K562 (cell line): ENCODE measurements at regions not wholly inside any gene's neighbourhood (a gene's known extent, or its start where the extent isn't known, plus 50 kb on each side); places are given as distances from the start of the nearest gene placed in this dataset.

Experiments
- ATAC-seq: fragments of 200-7000 bp; cut with Tn5 transposase; 3 replicates; pipeline ENCODE4 v1.9.1; 2020; ENCODE audit warnings: moderate library complexity
- BruUV-seq: library from RNA; stranded (reverse); fragments of 400-500 nt; replicated peaks from 2 replicates; lab custom pipeline; 2021; lab: Mats Ljungman, UMichigan
- CTCF ChIA-PET: fragments of 300-600 bp; formaldehyde crosslinking; extraction: SDS; loops from one replicate; lab custom pipeline; 2021; ENCODE audit warnings: low intra/inter-chr PET ratio; lab: Yijun Ruan, JAX
- POLR2A ChIA-PET: fragments of 300-600, 350-650 bp; sonication (Branson Sonifier 250); formaldehyde crosslinking; extraction: SDS; loops from one replicate; lab custom pipeline; 2021; ENCODE audit warnings: antibody characterized with exemption, inconsistent platforms; lab: Yijun Ruan, JAX
- DNase-seq, 4 experiments: peaks; one replicate each; pipeline versions ENCODE4 v3.0.0 to v3.0.0-alpha.2; 2011 to 2018; ENCODE audit warnings: low spot score in 3 of 4, mixed read lengths in 3 of 4; ENCODE audit errors: extremely low read depth in 1 of 4
- FAIRE-seq: peaks from 2 replicates; lab custom pipeline; 2011; peaks lifted over from hg19 to GRCh38; lab: Jason Lieb, UNC
- H2AFZ ChIP-seq: 2 replicates; pipeline ENCODE4 v1.6.0; 2011; ENCODE audit warnings: low read depth, low read length, control low read depth, inconsistent platforms
- H3K27ac ChIP-seq: fragments of 200-600 bp; 3 replicates; pipeline ENCODE4 v1.8.0; 2011; ENCODE audit warnings: low read depth, mild to moderate bottlenecking, control low read depth, inconsistent platforms, low read length, moderate library complexity, mixed read lengths; ENCODE audit errors: extremely low read depth
- H3K27me3 ChIP-seq, 2 experiments: fragments of 300-600 bp in 1 of 2; 2 replicates in 1 of 2; 3 replicates in 1 of 2; pipeline versions ENCODE4 v1.6.0 to v1.8.0; 2011; ENCODE audit warnings: inconsistent platforms in 2 of 2, low read length in 2 of 2, mild to moderate bottlenecking in 1 of 2, mixed read lengths in 1 of 2, moderate library complexity in 1 of 2; ENCODE audit not compliant: control insufficient read depth in 2 of 2, insufficient read depth in 2 of 2
- H3K36me3 ChIP-seq: fragments of 300-600 bp; 3 replicates; pipeline ENCODE4 v1.8.0; 2011; ENCODE audit warnings: mild to moderate bottlenecking, low read length, inconsistent platforms; ENCODE audit not compliant: control insufficient read depth, insufficient read depth
- H3K4me1 ChIP-seq, 2 experiments: fragments of 200-600 bp in 1 of 2; replicated peaks in 1 of 2; 2 replicates in 1 of 2; 3 replicates in 1 of 2; pipeline versions ENCODE4 v1.5.1 to v1.8.0; 2011; ENCODE audit warnings: inconsistent platforms in 2 of 2, low read length in 2 of 2, mild to moderate bottlenecking in 1 of 2, mixed read lengths in 1 of 2, moderate library complexity in 1 of 2; ENCODE audit not compliant: control insufficient read depth in 2 of 2, insufficient read depth in 2 of 2
- H3K4me2 ChIP-seq: 2 replicates; pipeline ENCODE4 v1.6.1; 2011; ENCODE audit warnings: low read length, control low read depth, inconsistent platforms, mixed read lengths; ENCODE audit not compliant: insufficient read depth
- H3K4me3 ChIP-seq: fragments of 200-600 bp; sonication (generic), shearing (Covaris generic); 2 replicates; pipeline ENCODE4 v1.5.1; 2016; ENCODE audit warnings: control low read depth, inconsistent platforms
- H3K79me2 ChIP-seq: fragments of 200-600 bp; 3 replicates; pipeline ENCODE4 v1.8.0; 2011; ENCODE audit warnings: low read length, inconsistent platforms; ENCODE audit not compliant: control insufficient read depth, insufficient read depth
- H3K9ac ChIP-seq, 2 experiments: 2 replicates each; pipeline versions ENCODE4 v1.6.0 to v1.6.1; 2011; ENCODE audit warnings: low read depth in 2 of 2, low read length in 2 of 2, control low read depth in 1 of 2, inconsistent platforms in 1 of 2, mild to moderate bottlenecking in 1 of 2, mixed read lengths in 1 of 2; ENCODE audit not compliant: insufficient read depth in 1 of 2
- H3K9me1 ChIP-seq: one replicate; pipeline ENCODE4 v1.6.0; 2011; ENCODE audit warnings: inconsistent platforms, mild to moderate bottlenecking, low read length, moderate library complexity; ENCODE audit not compliant: control insufficient read depth, insufficient read depth
- H3K9me3 ChIP-seq: replicated peaks from 2 replicates; pipeline ENCODE4 v1.5.1; 2011; ENCODE audit warnings: low read depth, low read length, inconsistent platforms; ENCODE audit not compliant: control insufficient read depth, insufficient read depth
- H4K20me1 ChIP-seq: replicated peaks from 2 replicates; pipeline ENCODE4 v1.6.1; 2011; ENCODE audit warnings: low read length, inconsistent platforms, mixed read lengths; ENCODE audit not compliant: control insufficient read depth, insufficient read depth
- AFF1 ChIP-seq, 2 experiments: fragments of 450-650 bp; IDR thresholded peaks; 2 replicates each; pipeline ENCODE4 v1.6.1; 2018; ENCODE audit warnings: mild to moderate bottlenecking in 2 of 2, low read depth in 1 of 2; ENCODE audit not compliant: partially characterized antibody in 2 of 2
- STAT5B ChIP-seq: fragments of 250-450 bp; sonication (Bioruptor Pico); IDR thresholded peaks from 2 replicates; pipeline ENCODE4 v1.8.0; 2021; ENCODE audit warnings: mild to moderate bottlenecking, inconsistent platforms
- TSC22D4 ChIP-seq: fragments of 450-650 bp; IDR thresholded peaks from 2 replicates; pipeline ENCODE4 v1.6.1; 2016; ENCODE audit warnings: missing genetic modification characterization, missing biosample characterization, control low read depth
- ZNF395 ChIP-seq: fragments of 200-800 bp; sonication (Bioruptor generic); IDR thresholded peaks from 2 replicates; pipeline ENCODE4 v1.6.1; 2017; ENCODE audit warnings: missing genetic modification characterization, missing compliant biosample characterization
- WGBS: fragments of 100-300 bp; shearing (Covaris generic); methylation state at CpG from one replicate; pipeline ENCODE4 v1.1.6; 2016; ENCODE audit warnings: low coverage, mixed read lengths; ENCODE audit not compliant: insufficient coverage; ENCODE audit errors: missing lambda C conversion rate; 5-methylcytosine and 5-hydroxymethylcytosine counted together
- in situ Hi-C: fragments of 300-500 bp; cut with MboI; formaldehyde crosslinking; loops from 4 replicates; pipeline ENCODE4 v1.15.0; 2018; ENCODE audit warnings: inconsistent platforms, mixed read lengths
- intact Hi-C: fragments of 100-400 bp; cut with micrococcal nuclease; formaldehyde crosslinking; loops from 2 replicates; pipeline ENCODE4 v1.14.2; 2022
- TF ChIP-seq, protein P1 (sequence below): fragments of 450-650 bp; IDR thresholded peaks from 2 replicates; pipeline ENCODE4 v1.7.0; 2016; ENCODE audit warnings: borderline replicate concordance

DNA sequence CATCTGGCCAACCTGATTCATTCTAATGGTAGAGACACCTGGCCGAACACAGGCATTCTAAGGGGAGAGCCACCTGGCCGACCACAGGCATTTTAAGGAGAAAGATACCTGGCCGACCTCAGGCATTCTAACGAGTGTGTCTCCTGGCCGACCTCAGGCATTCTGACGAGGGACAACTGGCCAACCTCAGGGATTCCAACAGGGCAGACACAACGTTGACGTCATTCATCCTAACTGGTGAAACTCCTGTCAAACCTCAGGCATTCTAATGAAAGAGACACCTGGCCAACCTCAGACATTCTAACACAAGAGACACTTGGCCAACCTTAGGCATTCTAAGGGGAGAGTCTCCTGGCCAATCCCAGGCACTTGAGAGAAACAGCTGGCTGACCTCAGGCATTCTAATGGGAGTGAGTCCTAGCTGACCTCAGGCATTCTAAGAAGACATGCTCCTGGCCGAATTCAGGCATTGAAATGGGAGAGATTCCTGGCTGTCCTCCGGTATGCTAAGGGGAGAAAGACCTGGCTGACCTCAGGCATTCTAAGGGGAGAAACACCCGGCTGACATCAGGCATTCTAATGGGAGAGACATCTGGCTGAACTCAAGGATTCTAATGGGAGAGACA lies 1352.5 kb downstream of the UQCRFS1 start:
- Histone ChIP-seq H3K4me3 (no peak overlapping the region), H2AFZ (no peak overlapping the region), H3K27me3 (no peaks in the 10 kb centered on the region), H4K20me1 (no peaks in the 10 kb centered on the region), H3K9me3 (no peaks in the 10 kb centered on the region), H3K79me2 (no peaks in the 10 kb centered on the region), H3K4me2 (no peak overlapping the region), H3K4me1 (no peaks in the 10 kb centered on the region), H3K36me3 (no peaks in the 10 kb centered on the region), H3K9ac (no peak overlapping the region), H3K9me1 (no peaks in the 10 kb centered on the region), H3K27ac (no peak overlapping the region)
- no peak for TF ChIP-seq TSC22D4
- ATAC-seq, result no peak
- WGBS, result 2% methylated on average over 11 of the region's 11 CpGs
- no peak for DNase-seq
- FAIRE-seq, result no peak
- ChIA-PET POLR2A (no interaction called here), CTCF (no interaction called here)
- intact Hi-C loops, result no loop called here
- no TSS peak for BruUV-seq
- in situ Hi-C loops, result no loop called here

GRCh38 chr19:27859689-27860088 lies 1353.3 kb downstream of the UQCRFS1 start:
- Histone ChIP-seq H3K36me3 (no peaks in the 10 kb centered on the region), H3K79me2 (no peaks in the 10 kb centered on the region), H3K9me3 (no peaks in the 10 kb centered on the region), H4K20me1 (no peaks in the 10 kb centered on the region), H3K27ac (no peak overlapping the region), H3K27me3 (no peaks in the 10 kb centered on the region), H3K4me2 (no peak overlapping the region), H3K4me1 (no peaks in the 10 kb centered on the region), H3K9me1 (no peaks in the 10 kb centered on the region), H3K4me3 (no peak overlapping the region), H3K9ac (no peak overlapping the region), H2AFZ (no peak overlapping the region)
- POLR2A ChIA-PET, result no interaction called here
- CTCF ChIA-PET, result no interaction called here
- intact Hi-C loops, result no loop called here
- 2% methylated on average over 6 of the region's 6 CpGs for WGBS
- ATAC-seq (no peak), FAIRE-seq (no peak), DNase-seq (no peak)
- BruUV-seq, result no TSS peak
- in situ Hi-C loops, result no loop called here
- no peak for TF ChIP-seq AFF1 (IDR thresholded peaks at IDR 0.05; ENCODE audit: low read depth in 1 of 2, partially characterized antibody in 2 of 2)
- TF ChIP-seq, protein P1, sequence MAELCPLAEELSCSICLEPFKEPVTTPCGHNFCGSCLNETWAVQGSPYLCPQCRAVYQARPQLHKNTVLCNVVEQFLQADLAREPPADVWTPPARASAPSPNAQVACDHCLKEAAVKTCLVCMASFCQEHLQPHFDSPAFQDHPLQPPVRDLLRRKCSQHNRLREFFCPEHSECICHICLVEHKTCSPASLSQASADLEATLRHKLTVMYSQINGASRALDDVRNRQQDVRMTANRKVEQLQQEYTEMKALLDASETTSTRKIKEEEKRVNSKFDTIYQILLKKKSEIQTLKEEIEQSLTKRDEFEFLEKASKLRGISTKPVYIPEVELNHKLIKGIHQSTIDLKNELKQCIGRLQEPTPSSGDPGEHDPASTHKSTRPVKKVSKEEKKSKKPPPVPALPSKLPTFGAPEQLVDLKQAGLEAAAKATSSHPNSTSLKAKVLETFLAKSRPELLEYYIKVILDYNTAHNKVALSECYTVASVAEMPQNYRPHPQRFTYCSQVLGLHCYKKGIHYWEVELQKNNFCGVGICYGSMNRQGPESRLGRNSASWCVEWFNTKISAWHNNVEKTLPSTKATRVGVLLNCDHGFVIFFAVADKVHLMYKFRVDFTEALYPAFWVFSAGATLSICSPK, result no peak
- no peak for TF ChIP-seq STAT5B (CRISPR knock-in tag)
- no peak for TF ChIP-seq ZNF395 (CRISPR knock-in tag)
